Fibroblast of lung (primary cell): ENCODE measurements at regions not wholly inside any gene's neighbourhood (a gene's known extent, or its start where the extent isn't known, plus 50 kb on each side); places are given as distances from the start of the nearest gene placed in this dataset.

Experiments used
- DNase-seq, 2 donors: peaks; one replicate each; pipeline versions ENCODE4 v3.0.0 to v3.0.0-alpha.2; 2010; ENCODE audit warnings: low read depth in 2 of 2
- H2AFZ ChIP-seq: 2 replicates; pipeline ENCODE4 v1.5.1; 2012; ENCODE audit warnings: low read length, control low read depth, inconsistent platforms
- H3K27ac ChIP-seq: 2 replicates; pipeline ENCODE4 v1.5.1; 2011; ENCODE audit warnings: low read length, control low read depth; ENCODE audit not compliant: insufficient read depth
- H3K27me3 ChIP-seq: 2 replicates; pipeline ENCODE4 v1.5.1; 2011; ENCODE audit warnings: mild to moderate bottlenecking, low read length; ENCODE audit not compliant: control insufficient read depth, insufficient read depth
- H3K36me3 ChIP-seq: 2 replicates; pipeline ENCODE4 v1.5.1; 2011; ENCODE audit warnings: low read length; ENCODE audit not compliant: control insufficient read depth, insufficient read depth
- H3K4me1 ChIP-seq: 2 replicates; pipeline ENCODE4 v1.5.1; 2011; ENCODE audit warnings: low read length; ENCODE audit not compliant: control insufficient read depth, insufficient read depth; ENCODE audit errors: extremely low read depth
- H3K4me2 ChIP-seq: 2 replicates; pipeline ENCODE4 v1.5.1; 2011; ENCODE audit warnings: low read length, control low read depth; ENCODE audit not compliant: insufficient read depth; ENCODE audit errors: extremely low read depth
- H3K4me3 ChIP-seq, 4 experiments: fragments of 200-600 bp in 1 of 4; sonication (generic) in 1 of 4; replicated peaks in 1 of 4; 2 replicates each; pipeline ENCODE4 v1.5.1; 2011 to 2016; ENCODE audit warnings: low read length in 4 of 4, low read depth in 3 of 4, mild to moderate bottlenecking in 3 of 4, control low read depth in 2 of 4, inconsistent platforms in 1 of 4, mixed read lengths in 1 of 4; ENCODE audit not compliant: insufficient read depth in 1 of 4; ENCODE audit errors: control extremely low read depth in 1 of 4
- H3K79me2 ChIP-seq: 2 replicates; pipeline ENCODE4 v1.5.1; 2012; ENCODE audit warnings: mild to moderate bottlenecking, low read length, inconsistent platforms; ENCODE audit not compliant: control insufficient read depth, insufficient read depth
- H3K9ac ChIP-seq: 2 replicates; pipeline ENCODE4 v1.5.1; 2011; ENCODE audit warnings: mild to moderate bottlenecking, low read length, control low read depth; ENCODE audit not compliant: insufficient read depth
- H3K9me3 ChIP-seq: 2 replicates; pipeline ENCODE4 v1.5.1; 2012; ENCODE audit warnings: low read depth, low read length; ENCODE audit not compliant: control insufficient read depth, insufficient read depth
- H4K20me1 ChIP-seq: 2 replicates; pipeline ENCODE4 v1.5.1; 2011; ENCODE audit warnings: low read length; ENCODE audit not compliant: control insufficient read depth, insufficient read depth; ENCODE audit errors: extremely low read depth
- EZH2 ChIP-seq: IDR thresholded peaks from 2 replicates; pipeline ENCODE4 v1.5.1; 2012; ENCODE audit warnings: low read length, control low read depth, mild to moderate bottlenecking; ENCODE audit errors: missing control alignments
- TF ChIP-seq, protein P1 (sequence below), 2 donors: IDR thresholded peaks in 1 of 2; conservative IDR thresholded peaks in 1 of 2; 1 replicate in 1 of 2; 2 replicates in 1 of 2; pipeline ENCODE4 v1.5.1; 2011 to 2012; ENCODE audit warnings: low read length in 2 of 2, control low read depth in 1 of 2, inconsistent platforms in 1 of 2, low read depth in 1 of 2, mild to moderate bottlenecking in 1 of 2

DNA sequence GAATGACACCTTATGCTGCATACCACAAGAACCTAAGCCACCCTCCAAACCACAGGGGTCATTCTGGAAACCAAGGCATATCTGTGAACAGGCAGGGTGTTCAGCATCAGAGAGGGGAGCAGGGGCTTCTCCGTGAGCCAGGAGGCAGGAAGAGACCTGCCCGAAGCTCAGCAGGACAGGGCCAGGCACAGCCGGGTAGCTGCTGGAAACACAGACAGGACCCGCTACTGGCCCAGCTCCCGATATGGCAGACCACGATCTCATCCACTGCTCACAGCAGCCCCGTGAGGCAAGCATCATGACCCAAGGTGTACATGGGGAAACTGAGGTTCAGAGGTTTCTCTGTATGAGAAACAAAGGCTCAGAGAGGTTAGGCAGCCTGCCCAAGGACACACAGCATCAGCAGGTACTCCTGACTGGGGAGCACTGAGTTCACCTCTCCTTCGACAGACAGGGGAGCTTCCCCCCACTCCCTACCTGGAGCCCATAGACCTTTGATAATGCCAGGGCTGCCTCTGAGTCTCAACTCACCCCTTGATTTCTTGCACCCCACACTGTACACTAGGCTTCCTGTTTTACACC, 317.7 kb downstream of the MATN1 start:
- no peaks in the 10 kb centered on the region for H4K20me1 ChIP-seq
- no peak for DNase-seq
- TF ChIP-seq, protein P1, sequence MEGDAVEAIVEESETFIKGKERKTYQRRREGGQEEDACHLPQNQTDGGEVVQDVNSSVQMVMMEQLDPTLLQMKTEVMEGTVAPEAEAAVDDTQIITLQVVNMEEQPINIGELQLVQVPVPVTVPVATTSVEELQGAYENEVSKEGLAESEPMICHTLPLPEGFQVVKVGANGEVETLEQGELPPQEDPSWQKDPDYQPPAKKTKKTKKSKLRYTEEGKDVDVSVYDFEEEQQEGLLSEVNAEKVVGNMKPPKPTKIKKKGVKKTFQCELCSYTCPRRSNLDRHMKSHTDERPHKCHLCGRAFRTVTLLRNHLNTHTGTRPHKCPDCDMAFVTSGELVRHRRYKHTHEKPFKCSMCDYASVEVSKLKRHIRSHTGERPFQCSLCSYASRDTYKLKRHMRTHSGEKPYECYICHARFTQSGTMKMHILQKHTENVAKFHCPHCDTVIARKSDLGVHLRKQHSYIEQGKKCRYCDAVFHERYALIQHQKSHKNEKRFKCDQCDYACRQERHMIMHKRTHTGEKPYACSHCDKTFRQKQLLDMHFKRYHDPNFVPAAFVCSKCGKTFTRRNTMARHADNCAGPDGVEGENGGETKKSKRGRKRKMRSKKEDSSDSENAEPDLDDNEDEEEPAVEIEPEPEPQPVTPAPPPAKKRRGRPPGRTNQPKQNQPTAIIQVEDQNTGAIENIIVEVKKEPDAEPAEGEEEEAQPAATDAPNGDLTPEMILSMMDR (conservative IDR thresholded peaks at IDR 0.05 in 1 of 2, IDR thresholded peaks at IDR 0.05 in 1 of 2; ENCODE audit: low read depth in 1 of 2, low read length in 2 of 2), result no peak
- TF ChIP-seq EZH2, result no peak
- H2AFZ ChIP-seq, result no peak overlapping the region
- H3K27me3 ChIP-seq, result no peaks in the 10 kb centered on the region
- no peaks in the 10 kb centered on the region for H3K36me3 ChIP-seq
- H3K4me1 ChIP-seq, result no peaks in the 10 kb centered on the region
- no peak overlapping the region for H3K4me2 ChIP-seq
- H3K79me2 ChIP-seq, result no peaks in the 10 kb centered on the region
- H3K4me3 ChIP-seq, result no peak overlapping the region
- no peak overlapping the region for H3K9ac ChIP-seq
- no peaks in the 10 kb centered on the region for H3K9me3 ChIP-seq
- H3K27ac ChIP-seq, result no peak overlapping the region

DNA sequence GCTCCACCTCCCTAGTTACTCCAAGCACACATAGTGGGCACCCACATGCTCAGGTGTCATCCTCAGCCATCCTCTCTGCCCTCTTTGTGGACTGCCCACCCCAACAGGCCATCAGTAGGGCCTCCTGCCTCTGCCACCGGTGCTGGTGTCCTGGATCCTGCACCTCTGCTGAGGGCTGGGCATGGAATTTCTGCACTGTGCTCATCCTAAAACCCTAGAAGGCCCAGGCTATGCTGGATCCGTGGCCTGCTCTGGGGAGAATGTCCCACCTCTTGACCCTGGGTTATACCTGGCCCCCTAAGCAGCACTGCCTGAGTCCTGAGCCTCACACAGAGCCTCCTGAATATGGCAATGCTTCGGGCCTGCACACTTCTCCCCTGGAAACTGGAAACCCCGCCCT, 318.3 kb downstream of the MATN1 start:
- no peak overlapping the region for H3K27ac ChIP-seq
- H3K27me3 ChIP-seq, result no peaks in the 10 kb centered on the region
- H3K79me2 ChIP-seq, result no peaks in the 10 kb centered on the region
- no peak for TF ChIP-seq EZH2
- TF ChIP-seq, protein P1 (conservative IDR thresholded peaks at IDR 0.05 in 1 of 2, IDR thresholded peaks at IDR 0.05 in 1 of 2; ENCODE audit: low read depth in 1 of 2, low read length in 2 of 2), result no peak
- H3K4me1 ChIP-seq, result no peaks in the 10 kb centered on the region
- H4K20me1 ChIP-seq, result no peaks in the 10 kb centered on the region
- H2AFZ ChIP-seq, result no peak overlapping the region
- DNase-seq, result no peak
- H3K4me2 ChIP-seq, result no peak overlapping the region
- H3K9me3 ChIP-seq, result no peaks in the 10 kb centered on the region
- no peaks in the 10 kb centered on the region for H3K36me3 ChIP-seq
- no peak overlapping the region for H3K4me3 ChIP-seq
- no peak overlapping the region for H3K9ac ChIP-seq

DNA sequence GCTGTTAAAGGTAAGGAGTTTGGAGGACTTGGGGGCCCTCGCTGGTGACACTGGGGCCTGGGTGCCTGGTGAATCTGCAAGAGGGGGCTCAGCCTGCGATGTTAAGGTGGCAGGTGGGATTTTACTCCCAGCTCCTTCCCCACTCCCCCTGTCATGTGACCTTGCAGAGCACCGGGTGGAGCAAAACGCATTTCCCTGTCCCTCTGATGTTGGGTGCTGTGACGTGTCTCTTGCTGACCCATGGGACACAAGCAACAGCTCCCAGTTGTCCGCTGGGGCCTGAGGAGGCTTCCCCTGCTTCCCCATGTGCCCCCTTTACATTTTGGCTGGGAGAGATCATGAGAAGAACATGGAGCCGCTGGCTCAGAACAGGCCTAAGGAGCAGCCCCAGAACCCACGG, 319.0 kb downstream of the MATN1 start:
- no peak overlapping the region for H2AFZ ChIP-seq
- no peaks in the 10 kb centered on the region for H4K20me1 ChIP-seq
- H3K79me2 ChIP-seq, result no peaks in the 10 kb centered on the region
- H3K4me3 ChIP-seq, result no peak overlapping the region
- H3K4me2 ChIP-seq, result no peak overlapping the region
- TF ChIP-seq, protein P1 (conservative IDR thresholded peaks at IDR 0.05 in 1 of 2, IDR thresholded peaks at IDR 0.05 in 1 of 2; ENCODE audit: low read depth in 1 of 2, low read length in 2 of 2), result no peak
- no peak for TF ChIP-seq EZH2
- no peaks in the 10 kb centered on the region for H3K36me3 ChIP-seq
- H3K9me3 ChIP-seq, result no peaks in the 10 kb centered on the region
- no peak for DNase-seq
- H3K27me3 ChIP-seq, result no peaks in the 10 kb centered on the region
- no peak overlapping the region for H3K9ac ChIP-seq
- no peak overlapping the region for H3K27ac ChIP-seq
- H3K4me1 ChIP-seq, result no peaks in the 10 kb centered on the region
